Peyer's patch (tissue), 4 donors: ENCODE measurements at regions not wholly inside any gene's neighbourhood (a gene's known extent, or its start where the extent isn't known, plus 50 kb on each side); places are given as distances from the start of the nearest gene placed in this dataset.

ENCODE experiments used
- CTCF ChIP-seq, 6 experiments: fragments of 450-650 bp in 4 of 6; fragments of 200-600 bp in 2 of 6; sonication (generic) in 1 of 6; IDR thresholded peaks; one replicate each; pipeline ENCODE4 v1.5.1; 2017 to 2019; ENCODE audit warnings: antibody characterized with exemption in 6 of 6, mild to moderate bottlenecking in 3 of 6, moderate library complexity in 1 of 6
- POLR2A ChIP-seq, 2 donors: fragments of 450-650 bp; IDR thresholded peaks; one replicate each; pipeline ENCODE4 v1.5.1; 2017; ENCODE audit warnings: antibody characterized with exemption in 2 of 2, mild to moderate bottlenecking in 2 of 2, moderate library complexity in 2 of 2

DNA sequence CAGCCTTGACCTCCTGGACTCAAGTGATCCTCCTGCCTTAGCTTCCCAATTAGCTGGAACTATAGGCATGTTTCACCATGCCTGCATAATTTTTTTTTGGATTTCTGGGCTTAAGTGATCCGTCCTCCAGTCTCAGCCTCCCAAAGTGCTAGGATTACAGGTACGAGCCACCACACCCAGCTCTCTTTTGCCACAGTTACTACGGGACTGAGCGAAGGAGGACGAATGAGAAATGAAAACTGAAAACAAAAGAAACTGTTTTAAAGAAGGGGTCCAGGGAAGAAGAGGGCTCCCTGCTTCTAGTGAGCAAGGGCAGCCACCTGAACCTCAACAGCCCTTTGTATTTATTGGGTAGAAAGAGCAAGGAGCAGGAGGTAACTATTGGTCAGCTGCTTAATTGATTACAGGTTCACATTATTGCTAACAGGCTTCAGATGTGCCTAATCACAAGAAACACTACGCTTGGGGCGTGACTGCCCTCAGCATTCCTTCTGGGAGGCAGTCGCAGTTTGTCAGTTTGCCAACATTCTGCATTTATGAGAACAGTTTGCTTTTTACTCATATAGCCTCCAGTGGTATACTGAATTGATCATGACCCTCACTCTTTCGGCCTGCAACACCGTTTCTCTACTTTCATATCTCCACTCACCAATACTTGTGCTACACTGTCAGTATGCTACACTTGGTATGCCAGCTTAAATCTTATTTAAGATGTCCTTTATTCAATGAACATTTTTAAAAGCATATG lies 676.8 kb downstream of the DNAJB9 start:
- TF ChIP-seq CTCF (IDR thresholded peaks at IDR 0.05), result no peak
- TF ChIP-seq POLR2A (IDR thresholded peaks at IDR 0.05), result no peak
